ENCODE measurements at regions not wholly inside any gene's neighbourhood (a gene's known extent, or its start where the extent isn't known, plus 50 kb on each side); places are given as distances from the start of the nearest gene placed in this dataset.

DNA sequence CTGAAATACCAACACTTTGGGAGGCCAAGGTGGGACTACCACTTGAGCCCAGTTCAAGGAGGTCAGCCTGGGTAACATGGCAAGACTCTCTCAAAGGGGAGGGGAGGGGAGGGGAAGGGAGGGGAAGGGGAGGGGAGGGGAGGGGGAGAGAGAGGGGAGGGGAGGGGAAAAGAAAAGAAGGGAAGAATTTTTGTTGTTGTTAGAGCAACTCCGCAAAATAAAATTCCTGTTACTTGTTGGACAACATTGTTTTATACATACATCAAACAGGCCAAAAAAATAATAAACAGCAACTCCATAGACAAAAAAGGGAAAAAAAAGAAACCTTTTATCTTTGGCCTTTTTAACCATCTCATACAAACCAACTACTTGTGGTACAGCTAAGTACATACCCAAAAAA lies 57.3 kb upstream of the TRIM24 start:
- TF ChIP-seq, protein P1, sequence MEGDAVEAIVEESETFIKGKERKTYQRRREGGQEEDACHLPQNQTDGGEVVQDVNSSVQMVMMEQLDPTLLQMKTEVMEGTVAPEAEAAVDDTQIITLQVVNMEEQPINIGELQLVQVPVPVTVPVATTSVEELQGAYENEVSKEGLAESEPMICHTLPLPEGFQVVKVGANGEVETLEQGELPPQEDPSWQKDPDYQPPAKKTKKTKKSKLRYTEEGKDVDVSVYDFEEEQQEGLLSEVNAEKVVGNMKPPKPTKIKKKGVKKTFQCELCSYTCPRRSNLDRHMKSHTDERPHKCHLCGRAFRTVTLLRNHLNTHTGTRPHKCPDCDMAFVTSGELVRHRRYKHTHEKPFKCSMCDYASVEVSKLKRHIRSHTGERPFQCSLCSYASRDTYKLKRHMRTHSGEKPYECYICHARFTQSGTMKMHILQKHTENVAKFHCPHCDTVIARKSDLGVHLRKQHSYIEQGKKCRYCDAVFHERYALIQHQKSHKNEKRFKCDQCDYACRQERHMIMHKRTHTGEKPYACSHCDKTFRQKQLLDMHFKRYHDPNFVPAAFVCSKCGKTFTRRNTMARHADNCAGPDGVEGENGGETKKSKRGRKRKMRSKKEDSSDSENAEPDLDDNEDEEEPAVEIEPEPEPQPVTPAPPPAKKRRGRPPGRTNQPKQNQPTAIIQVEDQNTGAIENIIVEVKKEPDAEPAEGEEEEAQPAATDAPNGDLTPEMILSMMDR (IDR thresholded peaks at IDR 0.05; ENCODE audit: insufficient read depth, low read depth, low read length), result no peak
- no peak for TF ChIP-seq EZH2 (IDR thresholded peaks at IDR 0.05; ENCODE audit: insufficient read depth, low read length)

All from astrocyte (in vitro differentiated cells and primary cell).